Kidney epithelial cell (primary cell): ENCODE measurements at regions not wholly inside any gene's neighbourhood (a gene's known extent, or its start where the extent isn't known, plus 50 kb on each side); places are given as distances from the start of the nearest gene placed in this dataset.

Source experiments
- DNase-seq: peaks from one replicate; pipeline ENCODE4 v3.0.0-alpha.2; 2010; ENCODE audit warnings: low read depth
- H3K27me3 ChIP-seq: 2 replicates; pipeline ENCODE4 v1.6.0; 2011; ENCODE audit warnings: low read length; ENCODE audit not compliant: control insufficient read depth, insufficient read depth
- H3K36me3 ChIP-seq: 2 replicates; pipeline ENCODE4 v1.5.1; 2011; ENCODE audit warnings: low read length; ENCODE audit not compliant: control insufficient read depth, insufficient read depth
- H3K4me3 ChIP-seq: 2 replicates; pipeline ENCODE4 v1.5.1; 2011; ENCODE audit warnings: low read depth, mild to moderate bottlenecking, control low read depth, low read length
- CTCF ChIP-seq: IDR thresholded peaks from 2 replicates; pipeline ENCODE4 v1.5.1; 2011; ENCODE audit warnings: mild to moderate bottlenecking, moderate library complexity, low read length, control low read depth, inconsistent platforms; ENCODE audit not compliant: insufficient read depth, poor library complexity, severe bottlenecking

GRCh38 chr15:29208836-29209235, 60.8 kb downstream of the NSMCE3 start:
- no peak for DNase-seq
- no peaks in the 10 kb centered on the region for H3K27me3 ChIP-seq
- no peak overlapping the region for H3K4me3 ChIP-seq
- TF ChIP-seq CTCF = no peak
- H3K36me3 ChIP-seq = no peaks in the 10 kb centered on the region

GRCh38 chr15:29208352-29208751, 61.3 kb downstream of the NSMCE3 start:
- peak; percentile 6 for TF ChIP-seq CTCF
- DNase-seq = no peak
- Histone ChIP-seq H3K4me3 (no peak overlapping the region), H3K36me3 (no peaks in the 10 kb centered on the region), H3K27me3 (no peaks in the 10 kb centered on the region)

GRCh38 chr15:29207758-29208108, 61.9 kb downstream of the NSMCE3 start:
- DNase-seq = no peak
- no peaks in the 10 kb centered on the region for H3K27me3 ChIP-seq
- H3K4me3 ChIP-seq = no peak overlapping the region
- TF ChIP-seq CTCF = no peak
- no peaks in the 10 kb centered on the region for H3K36me3 ChIP-seq

GRCh38 chr15:29207027-29207757, 62.4 kb downstream of the NSMCE3 start:
- TF ChIP-seq CTCF = no peak
- no peak for DNase-seq
- Histone ChIP-seq H3K36me3 (no peaks in the 10 kb centered on the region), H3K4me3 (no peak overlapping the region), H3K27me3 (no peaks in the 10 kb centered on the region)

GRCh38 chr15:29205186-29205585, 64.4 kb downstream of the NSMCE3 start:
- DNase-seq = no peak
- H3K27me3 ChIP-seq = no peaks in the 10 kb centered on the region
- H3K36me3 ChIP-seq = no peaks in the 10 kb centered on the region
- no peak overlapping the region for H3K4me3 ChIP-seq
- TF ChIP-seq CTCF = no peak

GRCh38 chr15:29204369-29204755, 65.3 kb downstream of the NSMCE3 start:
- Histone ChIP-seq H3K27me3 (no peaks in the 10 kb centered on the region), H3K36me3 (no peaks in the 10 kb centered on the region), H3K4me3 (no peak overlapping the region)
- no peak for DNase-seq
- no peak for TF ChIP-seq CTCF
